ENCODE measurements at regions not wholly inside any gene's neighbourhood (a gene's known extent, or its start where the extent isn't known, plus 50 kb on each side); places are given as distances from the start of the nearest gene placed in this dataset.
"Not testable (repeated sequence)": the region's sequence is repeated elsewhere in the genome, so short reads cannot be mapped to it uniquely, and the experiment has no call there.

DNA sequence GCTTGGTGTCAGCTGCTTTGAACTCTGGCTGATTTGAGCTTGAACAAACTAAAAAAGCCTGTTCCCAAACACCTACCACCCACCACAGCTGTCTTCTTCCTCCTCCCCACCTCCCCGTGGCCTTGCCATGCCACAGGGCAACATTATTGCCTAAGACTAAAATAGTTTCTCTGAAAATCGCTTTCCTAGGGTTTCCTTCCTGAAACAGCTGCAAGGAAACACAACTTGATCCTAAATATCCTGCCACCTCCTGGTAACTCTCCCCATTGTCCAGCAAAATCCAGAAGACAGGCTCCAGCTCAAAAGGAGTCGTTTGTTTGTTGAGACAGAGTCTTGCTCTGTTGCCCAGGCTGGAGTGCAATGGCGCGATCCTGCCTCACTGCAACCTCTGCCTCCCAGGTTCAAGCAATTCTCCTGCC, 193.9 kb upstream of the TPM1 start:
- no peak for DNase-seq

DNA sequence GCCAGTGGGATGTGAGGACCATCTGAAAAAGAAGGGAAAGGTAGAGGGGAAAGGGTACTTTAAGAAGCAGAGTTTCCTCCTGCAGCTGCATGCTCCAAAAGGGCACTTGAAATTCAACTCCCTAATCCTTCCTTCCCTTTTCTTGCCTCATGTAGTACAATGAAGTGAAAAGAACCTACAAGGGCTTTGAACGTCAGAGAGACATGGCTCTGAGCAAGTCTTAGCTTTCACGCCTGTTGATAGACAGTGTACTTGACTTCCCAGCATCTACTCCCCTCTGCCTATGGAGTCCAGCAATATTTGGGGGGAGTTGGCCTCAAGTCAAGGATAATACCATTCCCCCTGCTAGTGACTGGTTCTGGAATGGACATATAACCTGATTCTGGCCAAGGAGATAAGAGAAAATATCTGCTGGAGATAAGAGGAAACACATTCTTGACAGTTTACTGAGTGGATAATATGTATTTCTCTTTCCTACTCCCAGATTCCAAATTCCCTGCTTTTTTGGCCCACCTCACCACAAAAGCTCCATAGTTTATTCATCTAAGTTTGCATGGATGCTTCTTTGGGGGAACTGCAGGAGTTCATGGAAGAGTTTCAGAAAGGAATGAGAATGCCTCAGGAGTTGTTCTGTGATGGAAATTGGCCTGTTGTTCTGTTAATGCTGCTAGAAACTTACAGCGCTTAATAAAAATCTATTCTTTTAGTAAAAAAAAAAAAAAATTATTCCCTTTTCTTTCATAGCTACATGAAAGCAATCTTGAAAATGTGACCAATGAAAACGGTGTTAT, 193.0 kb upstream of the TPM1 start:
- DNase-seq = no peak

DNA sequence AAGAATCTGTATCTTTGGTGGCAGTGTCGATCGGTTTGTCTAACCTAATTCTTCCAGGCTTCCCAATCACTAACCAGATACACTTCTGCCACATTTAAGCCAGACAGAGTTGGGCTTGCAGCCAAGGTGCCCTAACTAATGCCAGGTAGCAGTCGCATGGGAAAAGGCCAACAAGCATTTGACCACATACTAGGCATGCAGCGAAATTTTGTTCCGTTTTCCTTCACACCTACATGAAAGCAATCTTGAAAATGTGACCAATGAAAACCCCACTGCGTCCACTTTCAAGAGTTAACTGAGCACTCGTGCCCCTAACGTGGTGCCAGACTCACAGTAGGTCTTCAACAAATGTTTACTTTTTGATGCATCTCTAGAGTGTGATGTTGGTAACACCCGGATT, 192.2 kb upstream of the TPM1 start:
- DNase-seq = no peak

DNA sequence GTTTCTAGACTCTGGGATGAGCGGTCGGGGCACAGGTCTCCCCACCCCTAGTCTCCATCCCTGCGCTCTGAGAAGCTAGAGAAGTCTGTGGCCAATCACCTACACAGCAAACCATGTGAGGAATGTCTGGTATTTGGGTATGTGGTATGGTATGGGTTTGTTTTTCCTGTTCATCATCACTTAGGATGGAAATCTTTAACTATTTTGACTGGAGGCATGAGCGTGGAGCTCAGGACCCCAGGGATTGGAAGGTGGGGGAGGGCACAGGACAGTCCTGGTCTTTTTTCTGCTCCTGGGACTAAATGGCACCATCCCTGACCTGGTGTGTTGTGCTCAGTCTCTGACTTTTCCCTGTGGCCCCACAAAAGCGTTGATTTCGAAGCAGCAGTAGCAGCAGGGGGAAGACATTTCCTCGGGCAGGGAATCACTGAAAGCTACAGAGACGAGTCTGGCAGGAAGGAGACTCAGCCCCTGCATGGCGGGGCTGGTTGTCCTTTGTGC, 191.7 kb upstream of the TPM1 start:
- DNase-seq = no peak

DNA sequence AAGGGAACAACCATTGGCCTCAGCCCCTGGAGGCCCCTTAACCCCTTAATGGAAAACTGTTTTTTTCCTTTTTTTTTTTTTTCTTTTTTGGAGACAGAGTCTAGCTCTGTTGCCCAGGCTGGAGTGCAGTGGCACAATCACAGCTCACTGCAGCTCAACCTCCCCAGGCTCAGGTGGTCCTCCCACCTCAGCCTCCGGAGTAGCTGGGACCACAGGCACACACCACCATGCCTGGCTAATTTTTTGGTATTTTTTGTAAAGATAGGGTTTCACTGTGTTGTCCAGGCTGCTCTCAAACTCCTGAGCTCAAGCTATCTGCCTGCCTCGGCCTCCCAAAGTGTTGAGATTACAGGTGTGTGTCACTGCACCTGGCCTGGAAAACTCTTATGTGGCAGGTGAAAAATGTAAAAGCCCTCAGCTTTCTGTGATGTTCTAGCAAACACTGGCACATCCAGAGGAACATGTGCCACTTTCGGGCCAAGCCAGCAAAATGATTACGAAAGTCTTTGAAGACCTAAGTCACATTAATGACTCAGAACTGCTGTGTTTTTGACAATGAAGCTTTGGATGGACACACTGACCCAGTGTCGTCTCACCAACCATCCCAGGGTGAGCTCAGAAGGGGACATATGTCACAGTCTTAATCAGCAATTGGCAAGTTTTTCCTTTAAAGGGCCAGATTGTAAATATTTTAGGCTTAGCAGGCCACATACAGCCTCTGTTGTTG, 189.3 kb upstream of the TPM1 start:
- no peak for DNase-seq

DNA sequence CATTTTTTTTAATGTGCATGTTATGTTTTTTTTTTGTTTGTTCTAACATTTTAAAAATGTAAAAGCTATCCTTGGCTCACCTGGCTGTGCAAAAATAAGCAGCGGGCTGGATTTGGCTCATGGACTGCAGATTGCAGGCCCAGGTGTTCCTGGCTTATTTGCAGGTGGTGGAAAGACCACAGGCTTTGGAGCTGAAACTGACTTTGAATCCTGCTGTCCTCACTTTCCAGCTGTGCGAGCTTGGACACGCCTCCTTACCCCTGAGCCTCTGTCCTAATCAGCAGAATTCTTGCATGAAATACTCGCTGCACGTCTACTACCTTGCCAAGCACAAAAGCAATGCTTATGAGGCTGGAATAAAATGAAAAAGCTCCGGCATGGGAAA, 188.7 kb upstream of the TPM1 start:
- DNase-seq = no peak

DNA sequence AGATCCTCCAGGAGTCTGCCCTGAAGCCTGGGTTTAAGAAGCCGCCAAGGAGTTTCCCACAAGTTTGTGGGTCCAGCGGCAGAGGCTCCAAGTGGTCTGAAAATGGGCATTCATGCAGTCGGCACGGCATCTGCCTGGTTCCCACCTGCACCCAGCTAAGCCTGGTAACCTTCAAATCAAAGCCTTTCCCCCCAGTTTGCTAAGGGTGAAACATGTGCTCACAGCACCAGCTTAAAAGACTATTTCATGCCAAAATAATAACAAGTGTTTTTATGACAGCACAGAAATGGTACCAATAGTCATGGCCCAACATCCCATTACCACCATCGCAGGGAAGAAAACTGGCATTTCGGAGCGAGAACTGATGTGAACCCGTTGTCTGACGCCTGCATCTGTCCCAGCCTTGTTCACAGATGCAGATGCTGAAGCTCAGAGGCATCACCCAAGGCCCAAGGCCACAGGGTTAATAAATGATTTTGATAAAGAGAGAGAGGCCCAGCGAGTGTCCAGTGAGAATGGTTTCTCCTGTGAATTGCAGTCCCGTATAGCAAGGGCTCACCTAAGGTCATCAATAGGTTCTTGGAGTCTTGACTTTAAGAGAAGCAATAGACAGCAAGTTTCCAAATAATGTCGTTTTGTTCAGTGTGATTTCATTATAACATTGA, 188.0 kb upstream of the TPM1 start:
- DNase-seq = no peak

DNA sequence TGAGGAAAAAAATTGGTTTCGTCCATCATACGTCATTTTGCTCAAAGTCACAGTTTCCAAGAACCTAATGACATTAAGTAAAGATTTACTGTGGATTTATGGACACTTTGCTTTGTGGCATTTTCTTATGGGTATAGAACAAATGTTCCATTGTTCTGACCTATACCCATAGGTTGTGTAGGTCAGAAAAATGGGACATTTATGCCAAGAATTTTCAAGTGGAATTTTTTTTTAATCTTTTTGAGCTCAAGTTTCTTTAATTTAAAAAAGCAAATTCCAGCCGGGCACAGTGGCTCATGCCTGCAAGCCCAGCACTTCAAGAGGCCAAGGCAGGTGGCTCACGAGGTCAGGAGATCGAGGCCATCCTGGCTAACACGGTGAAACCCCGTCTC, 187.5 kb upstream of the TPM1 start:
- DNase-seq = no peak

DNA sequence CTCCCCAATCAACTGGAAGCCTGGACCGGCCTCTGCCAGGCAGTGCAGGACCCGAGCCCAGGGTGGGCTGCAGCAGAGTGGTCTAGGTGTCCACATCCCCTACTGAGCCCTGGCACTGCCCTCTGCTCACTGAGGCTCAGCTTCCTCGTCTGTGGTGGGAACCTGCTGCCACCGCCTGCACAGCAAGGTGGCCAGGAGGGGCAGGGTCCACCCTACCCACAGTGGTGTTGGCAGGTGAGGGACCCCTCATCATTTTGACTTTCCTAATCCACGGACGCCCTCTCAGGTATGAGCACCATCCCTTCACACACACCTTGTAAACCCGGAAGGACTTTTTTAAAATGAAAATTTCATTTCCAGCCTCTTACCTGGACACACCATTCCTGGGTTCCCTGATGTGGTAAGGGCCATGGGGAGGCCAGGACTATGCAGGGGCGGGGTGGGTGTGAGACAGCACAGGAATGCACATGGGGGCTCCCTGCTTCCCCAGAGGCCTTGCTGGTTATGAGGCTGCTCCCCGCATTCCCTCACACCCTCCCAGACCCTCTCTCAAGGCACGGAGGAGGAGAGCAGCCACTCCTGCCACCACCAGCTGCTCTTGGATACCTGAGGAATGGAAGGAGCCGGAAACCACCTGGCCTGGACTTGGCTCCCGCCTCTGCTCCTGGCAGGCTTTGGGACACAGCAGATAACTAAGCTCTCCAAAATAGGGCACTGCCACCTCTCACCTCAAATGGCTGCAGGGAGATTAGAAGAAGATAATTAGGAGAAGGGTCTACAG, 185.9 kb upstream of the TPM1 start:
- DNase-seq = no peak

DNA sequence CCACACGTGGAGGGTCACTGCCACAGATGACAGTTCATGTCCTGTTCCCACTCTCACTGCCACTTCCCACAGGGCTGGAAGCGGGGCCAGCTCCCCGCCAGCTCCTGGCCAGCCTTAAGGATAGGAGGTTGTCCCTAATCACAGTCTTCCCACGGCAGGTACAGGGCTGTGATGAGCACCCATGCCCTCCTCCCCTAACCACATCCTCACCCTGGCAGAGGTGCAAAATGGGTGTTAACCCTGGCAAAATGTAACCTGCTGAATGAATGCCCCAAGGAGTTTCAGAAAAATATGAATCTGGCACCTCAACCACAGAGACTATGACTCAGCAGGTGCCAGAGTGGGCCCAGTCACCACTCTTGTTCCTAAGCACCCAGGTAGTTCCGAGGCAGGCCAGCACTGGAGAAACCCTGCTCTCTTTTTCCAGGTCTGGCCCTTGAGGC, 185.1 kb upstream of the TPM1 start:
- no peak for DNase-seq

DNA sequence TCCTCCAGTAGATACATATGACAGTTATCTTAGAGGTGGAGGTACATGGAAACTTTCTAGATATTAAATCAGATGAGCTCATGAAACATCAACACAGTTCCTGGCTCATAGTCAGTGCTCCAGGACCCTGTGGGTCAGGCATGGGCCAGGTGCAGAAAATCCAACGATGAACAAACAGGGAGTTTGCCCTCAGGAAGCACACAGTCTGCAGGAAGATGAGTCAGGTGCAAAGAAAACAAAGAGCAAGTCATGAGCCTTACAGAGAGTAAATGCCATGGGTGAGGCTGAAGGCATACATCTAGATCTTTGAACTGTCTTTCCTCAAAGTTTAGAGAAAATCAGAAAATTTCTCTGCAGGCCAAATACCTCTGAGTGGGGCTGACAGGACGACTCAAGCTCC, 184.2 kb upstream of the TPM1 start:
- no peak for DNase-seq

DNA sequence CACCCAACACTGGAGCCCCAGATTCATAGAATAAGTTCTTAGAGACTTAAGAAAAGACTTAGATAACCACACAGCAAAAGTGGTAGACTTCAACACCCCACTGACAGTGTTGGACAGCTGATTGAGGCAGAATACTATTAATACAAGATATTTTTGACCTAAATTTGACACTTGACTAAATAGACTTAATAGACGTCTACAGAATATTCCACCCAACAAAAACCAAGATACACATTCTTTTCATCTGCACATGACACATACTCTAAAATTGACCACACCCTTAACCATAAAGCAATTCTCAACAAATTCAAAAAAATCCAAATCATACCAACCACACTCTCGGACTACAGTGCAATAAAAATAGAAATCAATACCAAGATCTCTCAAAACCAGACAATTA, 179.8 kb upstream of the TPM1 start:
- no peak for DNase-seq

DNA sequence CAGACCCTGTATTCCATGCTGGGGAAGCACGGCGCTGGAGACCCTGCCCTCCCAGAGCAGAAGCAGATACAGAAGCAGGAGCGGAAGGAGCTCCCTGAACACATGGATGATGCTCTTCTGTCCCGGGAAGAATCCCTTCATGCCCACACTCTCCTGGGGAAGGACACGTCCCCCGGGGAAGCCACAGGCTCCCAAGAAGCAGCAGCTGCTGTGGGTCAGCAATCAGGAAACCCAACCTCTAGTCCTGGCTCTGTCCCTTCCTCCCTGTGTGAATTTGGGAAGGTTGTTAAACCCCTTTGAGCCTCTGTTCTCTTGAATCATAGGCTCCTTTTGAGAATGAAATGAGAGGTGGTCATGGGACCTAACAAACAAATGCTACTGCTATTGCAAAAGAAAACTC, 176.2 kb upstream of the TPM1 start:
- no peak for DNase-seq

DNA sequence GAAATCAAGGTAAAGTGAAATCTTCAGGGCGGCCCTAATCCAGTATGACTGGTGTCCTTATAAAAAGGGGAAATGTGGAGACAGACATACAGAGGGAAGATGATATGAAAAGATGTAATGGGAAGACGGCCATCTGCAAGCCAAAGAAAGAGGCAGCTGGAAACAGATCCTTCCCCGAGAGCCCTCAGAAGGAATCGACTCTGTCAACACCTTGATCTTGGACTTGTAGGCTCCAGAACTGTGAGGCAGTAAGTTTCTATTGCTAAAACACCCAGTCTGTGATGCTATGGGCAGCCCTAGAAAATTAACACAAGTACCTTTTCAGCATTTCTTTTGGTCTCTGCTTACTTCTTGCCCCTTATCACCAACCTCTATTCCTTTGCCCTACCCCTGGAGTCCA, 174.7 kb upstream of the TPM1 start:
- DNase-seq = no peak

DNA sequence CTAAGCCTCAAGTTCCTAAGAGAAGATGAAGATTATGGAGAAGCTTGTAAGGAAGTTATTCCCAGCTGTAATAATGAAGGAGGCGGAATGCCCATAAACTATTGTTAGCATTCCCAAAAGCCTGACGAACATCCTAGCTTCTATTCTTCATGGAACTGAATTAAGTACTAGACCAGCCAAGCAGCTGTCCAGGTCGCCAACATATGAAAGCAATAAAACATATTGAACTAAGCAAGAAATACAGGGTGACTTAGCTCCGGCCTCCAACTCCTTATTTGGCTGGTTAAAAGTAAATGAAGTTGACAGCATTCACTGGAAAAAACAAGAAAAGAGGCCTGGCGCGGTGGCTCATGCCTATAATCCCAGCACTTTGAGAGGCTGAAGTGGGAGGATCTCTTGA, 174.0 kb upstream of the TPM1 start:
- DNase-seq = no peak

DNA sequence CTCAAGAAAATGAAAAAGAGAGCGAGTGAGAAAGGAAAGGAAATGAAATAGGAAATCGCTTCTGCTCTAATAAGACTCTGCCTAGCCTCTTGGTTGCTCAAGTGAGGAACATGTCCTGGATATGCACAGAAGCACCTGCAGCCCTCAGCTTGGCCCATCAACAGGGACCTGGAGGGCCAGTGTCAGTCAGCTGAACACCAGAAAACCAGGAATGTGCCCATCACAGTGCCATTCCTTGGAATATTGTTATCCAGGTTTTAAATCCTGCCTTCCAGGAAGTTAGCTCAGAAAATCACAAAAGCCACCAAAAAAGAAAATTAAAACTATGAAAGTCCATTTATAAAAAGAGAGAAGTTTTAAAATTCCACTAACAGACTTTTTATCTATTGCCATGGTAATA, 173.4 kb upstream of the TPM1 start:
- DNase-seq = no peak

DNA sequence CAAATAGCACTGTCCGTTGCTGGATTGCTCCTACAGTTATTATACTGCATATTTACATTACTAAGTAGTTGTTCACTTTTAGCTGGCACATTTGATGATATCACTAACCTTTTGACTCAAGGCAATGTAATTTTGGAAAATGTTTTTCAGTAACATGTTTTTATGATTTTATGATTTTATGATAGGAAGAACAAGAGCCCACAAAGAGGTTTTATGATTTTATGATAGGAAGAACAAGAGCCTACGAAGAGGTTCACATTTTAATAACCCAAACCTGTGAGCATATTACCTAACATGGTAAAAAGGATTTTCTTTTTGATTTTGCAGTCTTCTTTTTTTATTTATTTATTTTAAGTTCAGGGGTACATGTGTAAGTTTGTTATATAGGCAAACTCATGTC, 172.3 kb upstream of the TPM1 start:
- DNase-seq = no peak

DNA sequence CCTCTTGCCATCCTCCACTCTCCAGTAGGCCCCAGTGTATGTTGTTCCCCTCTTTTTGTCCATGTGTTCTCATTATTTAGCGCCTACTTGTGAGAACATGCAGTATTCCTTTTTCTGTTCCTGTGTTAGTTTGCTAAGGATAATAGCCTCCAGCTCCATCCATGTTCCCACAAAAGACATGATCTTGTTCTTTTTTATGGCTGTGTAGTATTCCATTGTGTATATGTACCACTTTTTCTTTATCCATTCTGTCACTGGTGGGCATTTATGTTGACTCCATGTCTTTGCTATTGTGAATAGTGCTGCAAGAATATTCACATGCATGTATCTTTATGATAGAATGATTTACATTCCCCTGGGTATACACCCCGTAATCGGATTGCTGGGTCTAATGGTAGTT, 171.8 kb upstream of the TPM1 start:
- not testable (repeated sequence) for DNase-seq

DNA sequence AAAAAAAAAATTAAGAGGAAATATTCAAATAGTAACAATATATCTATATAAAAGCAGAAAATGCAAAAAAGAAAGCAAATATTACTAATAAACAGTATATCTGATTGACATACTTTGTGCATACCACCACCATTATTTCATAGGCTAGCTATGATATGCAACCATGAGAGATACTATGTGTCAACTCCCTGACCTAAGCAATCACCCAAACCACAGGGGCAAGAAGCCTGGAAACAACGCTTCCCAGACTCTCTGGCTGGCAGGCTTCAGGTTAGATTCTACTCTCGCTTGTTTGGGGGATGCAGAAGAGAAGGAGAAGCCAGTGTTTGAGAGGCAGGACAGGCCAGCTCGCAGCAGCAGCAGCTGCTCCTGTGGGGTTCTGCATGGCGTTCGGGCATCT, 169.3 kb upstream of the TPM1 start:
- DNase-seq = no peak

DNA sequence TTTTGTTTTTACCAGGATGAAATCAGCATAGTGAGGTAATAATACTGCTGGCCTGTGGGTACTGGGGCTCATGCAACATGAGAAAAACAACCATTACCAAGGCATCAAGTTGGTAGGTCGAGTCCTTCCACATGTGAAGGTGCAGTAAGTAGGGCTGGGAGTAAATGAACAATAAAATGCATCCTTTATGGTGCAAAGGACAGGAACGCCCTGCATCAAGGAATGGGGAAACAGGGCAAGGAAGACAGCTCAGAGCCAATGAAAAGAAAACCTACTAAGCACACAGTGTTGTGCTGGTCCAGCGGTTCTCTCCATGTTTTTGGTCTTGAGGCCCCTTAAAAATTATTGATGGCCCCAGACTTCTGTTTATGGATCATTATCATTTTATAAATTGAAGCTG, 168.5 kb upstream of the TPM1 start:
- no peak for DNase-seq

DNA sequence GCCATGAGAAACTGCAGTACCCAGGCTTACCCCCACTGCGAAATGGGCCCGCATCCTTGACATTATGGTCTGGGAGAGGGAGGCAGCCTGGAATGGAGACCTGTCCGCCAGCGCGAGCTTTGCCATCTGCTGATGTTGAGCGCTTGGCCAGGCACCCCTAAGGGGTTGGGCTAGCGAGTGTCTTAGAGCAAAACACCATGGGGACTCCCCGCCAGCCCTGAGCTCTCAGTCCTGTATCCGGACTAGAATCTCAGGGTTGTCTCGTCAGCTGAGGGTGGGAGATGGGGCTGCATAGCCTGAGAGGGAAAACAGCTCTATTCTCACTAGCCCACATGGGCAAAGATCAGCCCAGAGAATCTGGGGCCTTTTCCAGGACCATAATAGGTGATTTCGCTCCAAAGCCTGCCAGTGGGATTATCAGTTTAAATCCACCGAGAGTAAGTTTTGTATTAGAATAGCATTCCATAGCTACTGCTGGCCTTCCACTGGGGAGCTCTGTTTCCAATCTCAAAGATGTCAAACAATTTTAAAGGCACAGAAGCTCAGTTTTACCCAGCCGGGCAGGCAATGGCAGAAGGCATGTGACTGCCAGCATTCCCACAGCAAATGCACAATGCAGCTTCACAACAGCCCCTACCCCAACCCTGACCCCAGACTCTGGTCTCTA, 167.5 kb upstream of the TPM1 start:
- DNase-seq = no peak

DNA sequence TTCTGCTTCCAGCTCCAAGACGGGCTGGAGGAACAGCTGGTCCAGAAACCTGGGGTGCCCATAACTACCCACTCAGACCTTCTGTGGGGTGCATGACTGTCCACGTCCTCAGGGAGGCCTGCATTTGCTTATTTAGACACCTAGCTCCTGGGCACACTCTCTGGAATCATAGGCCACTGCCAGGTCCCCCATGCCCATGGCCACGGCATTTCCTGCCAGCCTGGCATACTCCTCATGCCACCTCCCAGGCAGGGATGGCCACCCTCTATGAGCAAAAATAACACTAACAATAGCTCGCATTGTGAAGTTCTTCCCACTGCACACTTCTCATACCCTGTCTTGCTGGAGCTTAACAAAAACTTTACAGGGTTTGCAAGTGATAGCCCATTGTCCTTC, 166.9 kb upstream of the TPM1 start:
- DNase-seq = no peak

Data from activated CD8-positive, alpha-beta memory T cell treated with anti-CD3 and anti-CD28 coated beads for 24 hours (primary cell).